Panc1 (cell line): ENCODE measurements at regions not wholly inside any gene's neighbourhood (a gene's known extent, or its start where the extent isn't known, plus 50 kb on each side); places are given as distances from the start of the nearest gene placed in this dataset.

Experiments
- ATAC-seq: fragments of 200-7000 bp; cut with Tn5 transposase; 2 replicates; pipeline ENCODE4 v1.9.1; 2020; ENCODE audit warnings: mild to moderate bottlenecking, moderate library complexity
- BruUV-seq: library from RNA; stranded (reverse); fragments of 400-500 nt; replicated peaks from 2 replicates; lab custom pipeline; 2021; lab: Mats Ljungman, UMichigan
- CTCF ChIA-PET: fragments of 300-600 bp; sonication (Branson Sonifier 250); formaldehyde crosslinking; loops from one replicate; lab custom pipeline; 2022; ENCODE audit warnings: antibody characterized with exemption; lab: Charles Lee
- POLR2A ChIA-PET: fragments of 300-600 bp; sonication (Branson Sonifier 250); formaldehyde crosslinking; loops from one replicate; lab custom pipeline; 2022; ENCODE audit warnings: antibody characterized with exemption; lab: Charles Lee
- DNase-seq: peaks from one replicate; pipeline ENCODE4 v3.0.0-alpha.2; 2010; ENCODE audit warnings: low read depth, low spot score
- H3K27ac ChIP-seq: 2 replicates; pipeline ENCODE4 v1.5.1; 2011; ENCODE audit warnings: mild to moderate bottlenecking, low read length, inconsistent platforms
- H3K27me3 ChIP-seq: fragments of 200-500 bp; sonication (Bioruptor generic); 2 replicates; pipeline ENCODE4 v1.6.0; 2014; ENCODE audit warnings: low read length, inconsistent platforms; ENCODE audit not compliant: control insufficient read depth, insufficient read depth
- H3K36me3 ChIP-seq: fragments of 200-500 bp; sonication (Bioruptor generic); 2 replicates; pipeline ENCODE4 v1.5.1; 2014; ENCODE audit warnings: inconsistent platforms, mild to moderate bottlenecking, low read length, moderate library complexity; ENCODE audit not compliant: control insufficient read depth, insufficient read depth
- H3K4me1 ChIP-seq: 2 replicates; pipeline ENCODE4 v1.5.1; 2011; ENCODE audit warnings: inconsistent platforms, mild to moderate bottlenecking, low read length, moderate library complexity; ENCODE audit not compliant: control insufficient read depth, insufficient read depth
- H3K4me3 ChIP-seq, 2 experiments: 2 replicates each; pipeline ENCODE4 v1.5.1; 2011 to 2012; ENCODE audit warnings: low read depth in 2 of 2, low read length in 2 of 2, mild to moderate bottlenecking in 2 of 2, inconsistent platforms in 1 of 2, moderate library complexity in 1 of 2
- H3K9me3 ChIP-seq: fragments of 200-500 bp; sonication (Bioruptor generic); 2 replicates; pipeline ENCODE4 v1.5.1; 2014; ENCODE audit warnings: low read depth, mild to moderate bottlenecking, inconsistent platforms, low read length, moderate library complexity; ENCODE audit not compliant: control insufficient read depth, insufficient read depth
- POLR2AphosphoS5 ChIP-seq: IDR thresholded peaks from 2 replicates; pipeline ENCODE4 v1.6.1; 2012; ENCODE audit warnings: mild to moderate bottlenecking, low read depth, low read length, moderate library complexity
- SIN3A ChIP-seq: IDR thresholded peaks from 2 replicates; pipeline ENCODE4 v1.6.1; 2012; ENCODE audit warnings: low read depth, mild to moderate bottlenecking, low read length, moderate library complexity, borderline replicate concordance; ENCODE audit not compliant: insufficient read depth
- TCF7L2 ChIP-seq: IDR thresholded peaks from 2 replicates; pipeline ENCODE4 v1.6.1; 2011; ENCODE audit warnings: mild to moderate bottlenecking, low read depth, low read length, inconsistent platforms
- in situ Hi-C: cut with HindIII; loops from 2 replicates; pipeline ENCODE4 v1.10.0; 2016; ENCODE audit warnings: low sequenced_read_pairs, low pct_unique_long_range_greater_than_20kb
- intact Hi-C: fragments of 100-400 bp; cut with micrococcal nuclease; formaldehyde crosslinking; loops from one replicate; pipeline ENCODE4 v1.10.0; 2022; ENCODE audit not compliant: unreplicated experiment
- TF ChIP-seq, protein P1 (sequence below): fragments of 450-650 bp; IDR thresholded peaks from 2 replicates; pipeline ENCODE4 v1.5.1; 2017; ENCODE audit warnings: mild to moderate bottlenecking
- TF ChIP-seq, protein P2 (sequence below), 2 experiments: IDR thresholded peaks; 2 replicates each; pipeline ENCODE4 v1.6.1; 2011 to 2012; ENCODE audit warnings: low read depth in 2 of 2, control low read depth in 1 of 2, low read length in 1 of 2, mild to moderate bottlenecking in 1 of 2, moderate library complexity in 1 of 2; ENCODE audit not compliant: insufficient read depth in 1 of 2

DNA sequence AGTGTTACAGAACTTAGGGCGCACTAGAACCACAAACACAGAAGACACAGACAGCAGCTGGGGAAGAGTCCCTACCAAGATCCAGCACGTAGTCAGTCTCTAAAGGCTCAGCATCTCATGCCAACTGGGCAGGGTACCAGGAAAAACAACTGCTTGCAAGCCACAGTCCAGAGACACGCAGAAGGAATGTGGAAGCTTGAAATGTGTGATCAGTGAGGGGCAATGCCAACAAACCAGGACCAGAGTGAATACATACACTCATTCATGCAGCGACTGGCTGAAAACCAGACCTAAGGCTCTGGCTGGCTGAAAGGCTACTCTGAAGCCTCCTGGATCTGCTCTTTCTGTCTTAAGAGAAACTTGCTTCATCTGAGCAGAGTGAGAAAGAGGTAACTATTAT, 1484.8 kb downstream of the EFNB2 start:
- Histone ChIP-seq H3K9me3 (no peaks in the 10 kb centered on the region), H3K4me3 (no peak overlapping the region), H3K4me1 (no peaks in the 10 kb centered on the region), H3K27me3 (no peaks in the 10 kb centered on the region), H3K27ac (no peak overlapping the region), H3K36me3 (no peaks in the 10 kb centered on the region)
- TF ChIP-seq, protein P1, sequence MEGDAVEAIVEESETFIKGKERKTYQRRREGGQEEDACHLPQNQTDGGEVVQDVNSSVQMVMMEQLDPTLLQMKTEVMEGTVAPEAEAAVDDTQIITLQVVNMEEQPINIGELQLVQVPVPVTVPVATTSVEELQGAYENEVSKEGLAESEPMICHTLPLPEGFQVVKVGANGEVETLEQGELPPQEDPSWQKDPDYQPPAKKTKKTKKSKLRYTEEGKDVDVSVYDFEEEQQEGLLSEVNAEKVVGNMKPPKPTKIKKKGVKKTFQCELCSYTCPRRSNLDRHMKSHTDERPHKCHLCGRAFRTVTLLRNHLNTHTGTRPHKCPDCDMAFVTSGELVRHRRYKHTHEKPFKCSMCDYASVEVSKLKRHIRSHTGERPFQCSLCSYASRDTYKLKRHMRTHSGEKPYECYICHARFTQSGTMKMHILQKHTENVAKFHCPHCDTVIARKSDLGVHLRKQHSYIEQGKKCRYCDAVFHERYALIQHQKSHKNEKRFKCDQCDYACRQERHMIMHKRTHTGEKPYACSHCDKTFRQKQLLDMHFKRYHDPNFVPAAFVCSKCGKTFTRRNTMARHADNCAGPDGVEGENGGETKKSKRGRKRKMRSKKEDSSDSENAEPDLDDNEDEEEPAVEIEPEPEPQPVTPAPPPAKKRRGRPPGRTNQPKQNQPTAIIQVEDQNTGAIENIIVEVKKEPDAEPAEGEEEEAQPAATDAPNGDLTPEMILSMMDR: no peak
- TF ChIP-seq, protein P2, sequence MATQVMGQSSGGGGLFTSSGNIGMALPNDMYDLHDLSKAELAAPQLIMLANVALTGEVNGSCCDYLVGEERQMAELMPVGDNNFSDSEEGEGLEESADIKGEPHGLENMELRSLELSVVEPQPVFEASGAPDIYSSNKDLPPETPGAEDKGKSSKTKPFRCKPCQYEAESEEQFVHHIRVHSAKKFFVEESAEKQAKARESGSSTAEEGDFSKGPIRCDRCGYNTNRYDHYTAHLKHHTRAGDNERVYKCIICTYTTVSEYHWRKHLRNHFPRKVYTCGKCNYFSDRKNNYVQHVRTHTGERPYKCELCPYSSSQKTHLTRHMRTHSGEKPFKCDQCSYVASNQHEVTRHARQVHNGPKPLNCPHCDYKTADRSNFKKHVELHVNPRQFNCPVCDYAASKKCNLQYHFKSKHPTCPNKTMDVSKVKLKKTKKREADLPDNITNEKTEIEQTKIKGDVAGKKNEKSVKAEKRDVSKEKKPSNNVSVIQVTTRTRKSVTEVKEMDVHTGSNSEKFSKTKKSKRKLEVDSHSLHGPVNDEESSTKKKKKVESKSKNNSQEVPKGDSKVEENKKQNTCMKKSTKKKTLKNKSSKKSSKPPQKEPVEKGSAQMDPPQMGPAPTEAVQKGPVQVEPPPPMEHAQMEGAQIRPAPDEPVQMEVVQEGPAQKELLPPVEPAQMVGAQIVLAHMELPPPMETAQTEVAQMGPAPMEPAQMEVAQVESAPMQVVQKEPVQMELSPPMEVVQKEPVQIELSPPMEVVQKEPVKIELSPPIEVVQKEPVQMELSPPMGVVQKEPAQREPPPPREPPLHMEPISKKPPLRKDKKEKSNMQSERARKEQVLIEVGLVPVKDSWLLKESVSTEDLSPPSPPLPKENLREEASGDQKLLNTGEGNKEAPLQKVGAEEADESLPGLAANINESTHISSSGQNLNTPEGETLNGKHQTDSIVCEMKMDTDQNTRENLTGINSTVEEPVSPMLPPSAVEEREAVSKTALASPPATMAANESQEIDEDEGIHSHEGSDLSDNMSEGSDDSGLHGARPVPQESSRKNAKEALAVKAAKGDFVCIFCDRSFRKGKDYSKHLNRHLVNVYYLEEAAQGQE (IDR thresholded peaks at IDR 0.05; ENCODE audit: insufficient read depth in 1 of 2, low read depth in 2 of 2, low read length in 1 of 2): no peak
- TF ChIP-seq POLR2AphosphoS5 (no peak), SIN3A (no peak), TCF7L2 (no peak)
- intact Hi-C loops: no loop called here
- in situ Hi-C loops: no loop called here
- ChIA-PET POLR2A (no interaction called here), CTCF (no interaction called here)
- BruUV-seq: no TSS peak
- ATAC-seq (no peak), DNase-seq (no peak)

DNA sequence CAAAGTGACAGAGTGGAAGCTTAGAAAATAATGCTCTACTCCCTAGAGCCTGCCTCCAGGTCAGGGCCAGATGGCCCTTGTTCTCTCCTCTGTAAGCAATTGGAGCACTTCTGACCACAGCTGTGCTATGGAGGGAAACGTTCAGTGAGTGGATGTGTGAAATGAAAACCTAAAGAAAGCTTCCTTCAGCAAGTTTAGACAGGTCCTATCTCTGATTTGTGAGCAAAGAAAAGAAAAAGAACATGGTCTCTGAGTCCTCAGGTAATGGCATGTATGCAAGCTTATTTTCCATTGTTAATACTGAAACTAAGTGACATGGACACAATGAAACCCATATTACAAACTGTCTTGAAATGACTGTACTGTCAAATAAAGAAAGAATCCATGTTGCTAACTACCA, 1486.8 kb downstream of the EFNB2 start:
- no peak overlapping the region for H3K27ac ChIP-seq
- H3K4me3 ChIP-seq: no peak overlapping the region
- no peak for TF ChIP-seq POLR2AphosphoS5
- no peak for TF ChIP-seq TCF7L2
- no peak for TF ChIP-seq SIN3A
- in situ Hi-C loops (no loop called here), intact Hi-C loops (no loop called here)
- ATAC-seq (no peak), DNase-seq (no peak)
- CTCF ChIA-PET: no interaction called here
- BruUV-seq: no TSS peak
- H3K9me3 ChIP-seq: no peaks in the 10 kb centered on the region
- no peaks in the 10 kb centered on the region for H3K4me1 ChIP-seq
- POLR2A ChIA-PET: no interaction called here
- H3K36me3 ChIP-seq: no peaks in the 10 kb centered on the region
- H3K27me3 ChIP-seq: no peaks in the 10 kb centered on the region

DNA sequence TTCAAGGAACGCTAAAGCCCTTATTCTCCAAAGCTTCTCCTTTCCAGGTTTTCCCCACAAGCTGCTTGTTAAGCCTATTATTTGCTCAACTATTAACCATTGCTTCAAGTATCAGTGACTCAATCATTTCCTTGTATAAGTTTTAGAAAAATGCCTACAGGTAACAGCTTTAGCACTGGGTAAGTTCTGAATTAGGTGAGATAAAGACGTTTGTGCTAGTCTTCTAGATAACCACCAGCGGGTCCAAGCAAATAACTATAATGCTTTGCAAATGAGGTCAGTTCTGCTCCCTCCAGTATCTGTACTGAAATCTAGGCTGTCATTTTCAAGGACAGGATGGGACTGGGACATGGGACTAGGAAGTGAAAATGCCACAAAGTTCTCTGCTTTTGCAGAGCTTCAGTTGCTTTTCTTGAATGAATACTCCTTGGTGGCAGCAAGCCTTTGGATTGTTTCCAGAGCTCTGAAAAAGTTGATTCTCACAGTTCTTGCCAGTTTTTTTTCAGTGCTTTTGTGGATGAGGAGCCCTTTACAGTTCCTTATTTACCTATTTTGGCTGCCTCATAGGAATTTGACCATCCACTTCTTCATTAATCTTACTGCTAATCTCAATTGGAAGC, 1487.7 kb downstream of the EFNB2 start:
- ChIA-PET CTCF (no interaction called here), POLR2A (no interaction called here)
- intact Hi-C loops (no loop called here), in situ Hi-C loops (no loop called here)
- BruUV-seq: no TSS peak
- DNase-seq (no peak), ATAC-seq (no peak)
- Histone ChIP-seq H3K4me1 (no peaks in the 10 kb centered on the region), H3K4me3 (no peak overlapping the region), H3K27ac (no peak overlapping the region), H3K36me3 (no peaks in the 10 kb centered on the region), H3K27me3 (no peaks in the 10 kb centered on the region), H3K9me3 (no peaks in the 10 kb centered on the region)
- TF ChIP-seq, protein P1: no peak
- TF ChIP-seq POLR2AphosphoS5: no peak
- TF ChIP-seq SIN3A: no peak
- no peak for TF ChIP-seq TCF7L2
- TF ChIP-seq, protein P2 (IDR thresholded peaks at IDR 0.05; ENCODE audit: insufficient read depth in 1 of 2, low read depth in 2 of 2, low read length in 1 of 2): no peak
